ENCODE measurements at regions not wholly inside any gene's neighbourhood (a gene's known extent, or its start where the extent isn't known, plus 50 kb on each side); places are given as distances from the start of the nearest gene placed in this dataset.

GRCh38 chr3:74346896-74347295 is 267.6 kb downstream of the CNTN3 start:
- TF ChIP-seq CTCF (conservative IDR thresholded peaks at IDR 0.05), result no peak
- TF ChIP-seq ZFX (IDR thresholded peaks at IDR 0.05), result no peak

Measured in C4-2B (cell line).